HG02884 (cell line): ENCODE measurements at regions not wholly inside any gene's neighbourhood (a gene's known extent, or its start where the extent isn't known, plus 50 kb on each side); places are given as distances from the start of the nearest gene placed in this dataset.

Source experiments
- ATAC-seq: cut with Tn5 transposase; IDR thresholded peaks from one replicate; pipeline ENCODE4 v1.9.1; 2021; ENCODE audit warnings: mild to moderate bottlenecking, moderate library complexity; ENCODE audit not compliant: unreplicated experiment

GRCh38 chr4:31585503-31585902, 865.3 kb downstream of the PCDH7 start:
- no peak for ATAC-seq

GRCh38 chr4:31592293-31592692, 872.1 kb downstream of the PCDH7 start:
- no peak for ATAC-seq

DNA sequence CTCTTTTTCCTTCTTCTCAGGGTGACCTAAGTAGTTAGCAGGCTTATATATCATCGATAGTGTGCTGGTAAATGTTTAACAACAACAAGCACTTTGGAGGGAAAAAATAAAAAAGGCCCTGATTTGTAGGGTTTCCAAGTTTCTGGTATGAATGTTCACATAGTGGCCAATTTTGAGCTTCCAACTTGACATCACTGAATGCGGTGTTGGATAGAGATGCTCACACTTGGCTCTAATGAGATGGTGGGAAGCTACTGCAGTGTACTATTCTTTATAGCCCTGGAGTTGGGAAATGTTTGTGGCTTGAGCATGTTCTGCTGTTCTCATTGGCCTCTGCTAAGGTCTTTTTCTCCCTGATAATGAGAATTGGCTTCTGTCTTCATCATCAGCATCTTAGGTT, 875.3 kb downstream of the PCDH7 start:
- ATAC-seq: no peak

- ATAC-seq: no peak
Observed at GRCh38 chr4:31598639-31599038, 878.5 kb downstream of the PCDH7 start.

GRCh38 chr4:31601793-31602192, 881.6 kb downstream of the PCDH7 start:
- no peak for ATAC-seq

GRCh38 chr4:31613946-31614623, 893.9 kb downstream of the PCDH7 start:
- ATAC-seq: no peak

DNA sequence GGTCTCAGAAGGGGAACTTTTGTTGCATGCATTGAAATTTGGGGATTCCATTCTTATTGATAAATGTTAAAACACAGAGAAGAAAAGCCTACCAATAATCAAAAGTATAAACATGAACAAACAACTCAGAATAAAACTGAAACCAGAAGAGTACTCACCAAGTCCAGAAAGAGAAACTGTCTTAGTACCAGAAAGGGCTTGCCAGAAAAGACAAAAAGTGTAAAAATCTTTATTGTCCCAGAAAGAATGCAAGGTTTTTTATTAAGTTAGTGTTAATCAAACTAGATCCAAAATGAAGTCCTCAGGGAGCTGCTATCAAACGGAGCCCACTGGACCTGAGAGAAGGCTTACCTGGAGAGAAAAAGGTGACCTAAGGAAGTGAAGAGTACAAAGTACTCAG, 897.5 kb downstream of the PCDH7 start:
- ATAC-seq: no peak

DNA sequence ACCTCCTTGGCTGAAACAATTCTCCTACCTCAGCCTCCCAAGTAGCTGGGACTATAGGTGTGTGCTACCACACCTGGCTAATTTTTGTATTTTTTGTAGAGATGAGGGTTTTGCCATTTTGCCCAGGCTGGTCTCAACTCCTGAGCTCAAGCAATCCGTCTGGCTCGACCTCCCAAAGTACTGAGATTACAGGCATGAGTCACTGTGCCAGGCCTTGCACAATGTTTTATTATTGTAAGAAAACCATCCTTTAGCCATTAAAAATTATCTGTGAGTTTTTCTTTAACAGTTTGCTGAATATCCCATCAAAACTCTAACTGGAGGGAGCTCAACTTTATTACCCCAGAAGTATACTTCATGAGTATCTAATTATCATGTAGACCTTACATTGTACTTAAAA, 900.3 kb downstream of the PCDH7 start:
- no peak for ATAC-seq

- ATAC-seq: no peak
Observed at GRCh38 chr4:31645236-31645635, 925.1 kb downstream of the PCDH7 start.

GRCh38 chr4:31647786-31648185, 927.6 kb downstream of the PCDH7 start:
- ATAC-seq: no peak

- ATAC-seq: no peak
Observed at GRCh38 chr4:31649878-31650277, 929.7 kb downstream of the PCDH7 start.

DNA sequence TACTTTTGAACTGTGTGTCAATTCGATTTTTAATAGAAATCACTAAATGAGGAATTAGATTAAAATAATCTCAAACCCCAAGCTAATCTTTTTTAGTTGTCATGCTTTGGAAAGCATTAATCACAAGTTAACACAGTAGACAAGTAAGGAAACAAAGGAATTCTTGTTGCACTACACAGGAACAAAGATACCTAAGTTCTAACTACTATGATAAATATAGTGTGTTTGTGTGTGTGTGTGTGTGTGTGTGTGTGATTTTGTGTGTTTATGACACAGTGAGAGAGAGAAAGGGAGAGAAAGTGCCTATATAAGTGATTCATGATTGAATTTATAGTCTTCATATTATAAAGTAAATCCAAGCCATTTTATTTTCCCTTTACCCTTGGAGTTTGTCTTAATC, 931.4 kb downstream of the PCDH7 start:
- ATAC-seq: no peak

DNA sequence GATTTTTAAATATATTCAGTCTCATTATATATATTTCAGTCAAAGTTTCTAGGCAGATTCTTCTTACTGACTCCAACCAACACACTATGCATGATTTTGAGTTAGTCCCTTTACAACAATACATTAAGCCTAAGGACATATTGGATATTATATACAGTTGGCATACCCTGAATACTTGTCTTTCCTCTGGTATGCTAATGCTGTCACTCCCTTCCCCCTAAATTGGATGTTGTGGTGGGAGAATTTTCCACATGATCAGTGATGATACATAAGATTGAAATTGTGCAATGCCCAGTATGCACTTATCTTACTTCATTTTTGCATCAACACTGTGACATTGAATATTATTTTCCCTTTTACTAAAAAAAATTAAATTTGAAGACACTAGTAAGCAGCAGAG, 935.2 kb downstream of the PCDH7 start:
- no peak for ATAC-seq

DNA sequence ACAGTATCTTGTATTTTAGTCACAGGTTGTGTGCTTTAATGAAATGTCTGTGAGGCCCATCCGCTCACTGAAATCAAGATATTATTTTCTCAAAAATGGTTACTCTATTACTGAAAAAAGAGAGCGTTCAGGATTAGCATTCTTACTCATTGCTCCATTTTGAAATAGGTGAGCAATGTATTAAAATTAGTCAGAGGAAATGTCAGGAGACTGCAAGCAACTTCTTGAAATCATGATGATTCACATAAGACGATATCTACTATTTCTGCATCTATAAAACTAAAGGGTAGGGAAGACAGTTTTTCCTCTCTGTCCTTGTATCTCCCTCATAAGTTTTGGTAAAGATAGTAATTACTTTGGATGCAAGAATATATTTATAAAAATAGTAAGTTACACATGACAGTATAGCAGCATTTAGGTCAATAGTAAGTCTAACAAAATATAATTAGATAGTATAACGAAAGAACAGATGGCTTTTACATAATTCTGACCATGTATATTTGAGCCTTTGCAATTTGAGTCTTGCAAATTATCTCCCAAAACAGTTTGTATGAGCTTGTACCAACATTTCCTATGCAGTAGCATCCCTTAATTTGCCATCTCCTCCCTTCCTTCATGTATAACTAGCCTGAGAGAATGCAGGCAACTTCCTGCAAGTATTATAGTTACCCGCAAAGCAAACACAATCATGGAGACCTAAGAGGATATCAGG, 937.8 kb downstream of the PCDH7 start:
- ATAC-seq: no peak

DNA sequence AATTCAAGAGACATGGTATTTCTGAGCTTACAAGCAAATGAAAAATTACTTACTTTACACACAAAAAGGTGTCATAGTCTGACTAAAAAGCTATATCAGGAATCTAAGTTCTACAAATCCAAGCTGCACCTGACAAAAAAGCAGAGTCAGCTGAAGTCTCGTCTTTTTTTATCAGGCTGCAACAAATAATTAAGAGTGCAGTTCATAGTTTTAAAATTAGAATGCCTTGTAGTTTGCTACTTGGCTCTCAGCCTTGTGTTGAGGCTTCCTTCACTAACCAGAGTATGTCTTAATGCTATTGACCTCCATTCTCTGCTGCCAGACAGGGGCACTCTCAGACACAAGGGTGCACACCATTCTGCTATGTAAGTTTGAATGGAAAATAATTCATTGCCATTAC, 940.7 kb downstream of the PCDH7 start:
- no peak for ATAC-seq

GRCh38 chr4:31662951-31663350, 942.8 kb downstream of the PCDH7 start:
- no peak for ATAC-seq

- ATAC-seq: no peak
Observed at GRCh38 chr4:31667686-31668085, 947.5 kb downstream of the PCDH7 start.

DNA sequence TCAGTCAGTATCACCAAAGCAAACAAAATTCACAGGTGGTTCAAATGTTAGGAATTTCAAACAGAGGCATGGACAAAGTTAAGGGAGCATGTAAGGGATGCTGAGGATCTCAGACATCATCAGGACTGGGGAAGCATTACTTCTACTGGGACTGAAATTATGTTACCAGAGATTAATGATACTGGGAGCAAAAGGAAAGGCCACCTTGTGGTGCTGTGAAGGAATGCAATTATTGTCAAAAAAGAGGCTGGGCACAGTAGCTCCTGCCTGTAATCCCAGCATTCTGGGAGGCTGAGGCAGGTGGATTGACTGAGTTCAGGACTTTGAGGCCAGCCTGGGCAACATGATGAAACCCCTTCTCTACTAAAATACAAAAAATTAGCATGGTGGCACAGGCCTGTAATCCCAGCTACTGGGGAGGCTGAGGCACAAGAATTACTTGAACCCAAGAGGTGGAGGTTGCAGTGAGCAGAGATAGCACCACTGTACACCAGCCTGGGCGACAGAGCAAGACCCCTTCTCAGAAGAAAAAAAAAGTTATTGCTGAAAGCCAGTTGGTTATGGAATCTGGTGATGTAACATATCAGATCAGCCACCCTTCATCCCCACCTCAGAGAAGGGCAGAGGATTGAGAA, 954.3 kb downstream of the PCDH7 start:
- ATAC-seq: no peak

DNA sequence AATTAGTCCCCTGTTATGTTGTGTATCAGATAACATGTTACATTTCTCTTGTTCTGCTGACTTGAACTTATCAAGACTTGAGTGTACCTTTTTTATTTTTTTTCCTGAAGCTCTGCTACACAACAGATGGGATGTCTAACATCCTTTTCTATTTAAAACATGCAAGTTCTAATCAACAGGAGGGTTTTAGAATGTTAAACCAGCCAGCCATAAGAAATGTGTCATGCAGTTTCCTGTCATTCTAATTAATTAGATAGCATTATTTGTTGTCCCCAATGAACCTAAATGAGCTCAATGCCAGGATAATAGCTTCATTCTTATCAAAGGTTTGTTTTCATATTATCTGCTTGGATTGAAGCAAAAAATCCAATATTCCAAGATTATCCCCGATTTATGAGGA, 958.2 kb downstream of the PCDH7 start:
- ATAC-seq: no peak

DNA sequence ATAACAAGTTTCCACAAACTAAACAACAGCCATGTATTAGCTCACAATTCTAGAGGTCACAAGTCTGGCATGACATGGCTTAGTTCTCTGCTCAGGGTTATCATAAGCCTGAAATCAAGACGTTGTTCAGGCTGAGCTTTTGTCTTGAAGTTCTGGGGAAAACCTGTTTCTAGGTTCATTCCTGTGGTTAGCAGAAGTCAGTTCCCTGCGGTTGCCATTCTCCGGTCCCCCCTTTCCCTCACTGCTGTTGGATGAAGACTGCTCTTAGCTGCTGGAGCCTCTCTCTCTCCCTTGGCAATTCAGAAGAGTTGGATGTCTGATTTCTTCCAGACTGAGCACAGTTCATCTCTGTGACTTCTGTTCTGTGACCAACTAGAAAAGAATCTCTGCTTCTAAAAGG, 962.6 kb downstream of the PCDH7 start:
- ATAC-seq: no peak

DNA sequence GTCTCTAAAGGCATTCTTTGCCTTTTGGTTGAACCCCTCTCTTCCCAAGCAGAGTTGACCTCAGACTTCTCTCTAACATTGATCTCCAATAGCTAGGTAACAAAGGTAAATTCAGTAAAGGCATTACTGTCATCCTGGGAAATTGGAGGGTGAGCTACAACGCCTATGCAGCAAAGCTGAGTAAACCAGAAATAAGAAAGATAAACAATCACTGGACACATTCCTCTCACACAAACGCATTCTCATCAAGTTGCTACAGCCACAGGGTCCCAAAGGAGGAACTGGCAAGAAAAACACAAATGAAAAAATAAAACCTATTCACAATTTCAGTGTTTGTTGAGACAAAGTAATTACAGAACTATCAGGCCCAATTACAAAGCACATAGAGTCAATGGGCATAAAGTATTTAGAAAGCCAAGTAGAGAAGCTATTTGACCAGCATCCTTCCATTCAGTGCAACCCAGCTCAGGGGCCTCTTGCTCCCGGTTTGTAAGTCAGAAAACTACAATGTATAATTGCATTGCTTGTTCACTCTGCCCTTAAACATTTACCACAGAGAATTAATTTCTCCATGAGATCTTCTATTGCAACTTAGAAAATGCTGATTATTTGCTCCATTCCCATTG, 967.7 kb downstream of the PCDH7 start:
- ATAC-seq: no peak

DNA sequence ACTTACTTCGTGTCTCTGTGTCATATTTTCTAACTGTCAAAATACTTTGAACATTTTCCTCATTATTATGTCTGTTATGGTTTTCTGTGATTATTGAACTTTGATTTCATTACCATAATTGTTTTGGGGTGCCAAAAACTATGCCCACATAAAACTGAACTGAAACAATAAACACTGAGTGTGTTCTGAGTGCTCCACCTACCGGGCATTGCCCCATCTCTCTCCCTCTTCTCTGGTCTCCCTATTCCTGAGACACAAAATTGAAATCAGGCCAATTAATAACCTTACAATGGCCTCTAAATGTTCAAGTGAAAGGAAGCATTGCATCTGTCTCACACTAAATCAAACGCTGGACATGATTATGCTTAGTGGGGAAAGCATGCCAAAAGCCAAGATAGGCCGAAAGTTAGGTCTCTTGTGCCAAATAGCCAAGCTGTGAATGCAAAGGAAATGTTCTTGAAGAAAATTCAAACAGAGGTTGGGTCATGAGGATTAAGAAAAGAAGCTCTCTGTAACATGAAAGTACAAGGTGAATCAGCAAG, 972.3 kb downstream of the PCDH7 start:
- ATAC-seq: no peak
